HepG2 (cell line): ENCODE measurements at regions not wholly inside any gene's neighbourhood (a gene's known extent, or its start where the extent isn't known, plus 50 kb on each side); places are given as distances from the start of the nearest gene placed in this dataset.

Experiments
- ATAC-seq: fragments of 200-7000 bp; cut with Tn5 transposase; 3 replicates; pipeline ENCODE4 v1.9.1; 2020; ENCODE audit warnings: mild to moderate bottlenecking, moderate library complexity
- BruUV-seq: library from RNA; stranded (reverse); fragments of 400-500 nt; replicated peaks from 2 replicates; lab custom pipeline; 2021; lab: Mats Ljungman, UMichigan
- CTCF ChIA-PET: fragments of 300-600 bp; formaldehyde crosslinking; extraction: SDS; loops from one replicate; lab custom pipeline; 2021; ENCODE audit warnings: low total read pairs, inconsistent platforms, low intra/inter-chr PET ratio; lab: Yijun Ruan, JAX
- POLR2A ChIA-PET: fragments of 350-600 bp; sonication (Branson Sonifier 250); formaldehyde crosslinking; loops from one replicate; lab custom pipeline; 2020; ENCODE audit warnings: antibody characterized with exemption, inconsistent platforms; lab: Yijun Ruan, JAX
- DNase-seq: peaks from one replicate; pipeline ENCODE4 v3.0.0-alpha.2; 2015; ENCODE audit warnings: low spot score
- FAIRE-seq: peaks from 3 replicates; lab custom pipeline; 2011; peaks lifted over from hg19 to GRCh38; lab: Jason Lieb, UNC
- H2AFZ ChIP-seq: one replicate; pipeline ENCODE4 v1.6.1; 2011; ENCODE audit warnings: low read length, inconsistent platforms
- H3K27ac ChIP-seq: fragments of 300-600 bp; 3 replicates; pipeline ENCODE4 v1.8.0; 2011; ENCODE audit warnings: mixed run types, mild to moderate bottlenecking, mixed read lengths, low read length, inconsistent platforms; ENCODE audit not compliant: insufficient read depth; ENCODE audit errors: extremely low read length
- H3K27me3 ChIP-seq, 2 experiments: fragments of 200-600 bp in 1 of 2; 2 replicates in 1 of 2; 3 replicates in 1 of 2; pipeline versions ENCODE4 v1.6.0 to v1.8.0; 2011; ENCODE audit warnings: low read length in 2 of 2, mild to moderate bottlenecking in 2 of 2, moderate library complexity in 2 of 2, inconsistent platforms in 1 of 2; ENCODE audit not compliant: insufficient read depth in 2 of 2, control insufficient read depth in 1 of 2
- H3K36me3 ChIP-seq, 2 experiments: fragments of 200-600 bp in 1 of 2; replicated peaks in 1 of 2; 2 replicates in 1 of 2; 3 replicates in 1 of 2; pipeline versions ENCODE4 v1.5.1 to v1.8.0; 2011; ENCODE audit warnings: low read length in 2 of 2, inconsistent platforms in 1 of 2; ENCODE audit not compliant: insufficient read depth in 2 of 2, control insufficient read depth in 1 of 2
- H3K4me1 ChIP-seq: 2 replicates; pipeline ENCODE4 v1.5.1; 2012; ENCODE audit warnings: low read length, inconsistent platforms; ENCODE audit not compliant: insufficient read depth
- H3K4me2 ChIP-seq: 2 replicates; pipeline ENCODE4 v1.6.0; 2011; ENCODE audit warnings: low read depth, low read length, inconsistent platforms
- H3K4me3 ChIP-seq, 3 experiments: fragments of 200-600 bp in 1 of 3; sonication (generic), shearing (Covaris generic) in 1 of 3; replicated peaks in 1 of 3; 2 replicates each; pipeline ENCODE4 v1.5.1; 2011 to 2016; ENCODE audit warnings: low read length in 3 of 3, inconsistent platforms in 2 of 3, low read depth in 2 of 3, mild to moderate bottlenecking in 2 of 3, control low read depth in 1 of 3, mixed read lengths in 1 of 3; ENCODE audit not compliant: insufficient read depth in 1 of 3
- H3K79me2 ChIP-seq: one replicate; pipeline ENCODE4 v1.6.1; 2011; ENCODE audit warnings: low read length, inconsistent platforms; ENCODE audit not compliant: insufficient read depth
- H3K9ac ChIP-seq: 2 replicates; pipeline ENCODE4 v1.6.0; 2011; ENCODE audit warnings: mild to moderate bottlenecking, low read depth, low read length, inconsistent platforms; ENCODE audit not compliant: insufficient read depth
- H3K9me3 ChIP-seq: 2 replicates; pipeline ENCODE4 v1.5.1; 2012; ENCODE audit warnings: mild to moderate bottlenecking, low read length
- H4K20me1 ChIP-seq: 2 replicates; pipeline ENCODE4 v1.6.0; 2011; ENCODE audit warnings: inconsistent platforms, mild to moderate bottlenecking, low read length, moderate library complexity; ENCODE audit not compliant: insufficient read depth
- AGO2 ChIP-seq: fragments of 200-400 bp; formaldehyde crosslinking; optimal IDR thresholded peaks from 2 replicates; pipeline ENCODE3; 2017; ENCODE audit warnings: mild to moderate bottlenecking, low read depth, low read length, moderate library complexity
- ATF5 ChIP-seq: sonication (generic); formaldehyde crosslinking; IDR thresholded peaks from 2 replicates; pipeline ENCODE4 v1.4.0; 2020; ENCODE audit warnings: mild to moderate bottlenecking, low read depth, missing genetic modification reagents
- ERF ChIP-seq: IDR thresholded peaks from 2 replicates; pipeline ENCODE4 v1.6.1; 2018; ENCODE audit warnings: missing biosample characterization, missing genetic modification reagents
- HNF1A ChIP-seq, 2 experiments: sonication (generic) in 1 of 2; formaldehyde crosslinking in 1 of 2; IDR thresholded peaks; 2 replicates each; pipeline versions ENCODE4 v1.4.0 to v1.6.1; 2016 to 2020; ENCODE audit warnings: borderline replicate concordance in 1 of 2, low read depth in 1 of 2, mild to moderate bottlenecking in 1 of 2, missing genetic modification reagents in 1 of 2
- JDP2 ChIP-seq: sonication (generic); formaldehyde crosslinking; IDR thresholded peaks from 2 replicates; pipeline ENCODE4 v1.8.1; 2022; ENCODE audit warnings: missing genetic modification reagents, borderline replicate concordance
- KDM4B ChIP-seq: sonication (generic); formaldehyde crosslinking; IDR thresholded peaks from 2 replicates; pipeline ENCODE4 v1.4.0; 2020; ENCODE audit warnings: missing genetic modification reagents
- KDM5B ChIP-seq: sonication (generic); formaldehyde crosslinking; IDR thresholded peaks from 2 replicates; pipeline ENCODE4 v1.4.0; 2020; ENCODE audit warnings: missing genetic modification reagents, mild to moderate bottlenecking, borderline replicate concordance
- MZF1 ChIP-seq: sonication (generic); formaldehyde crosslinking; IDR thresholded peaks from 2 replicates; pipeline ENCODE4 v1.8.1; 2023; ENCODE audit warnings: mild to moderate bottlenecking, missing genetic modification reagents, borderline replicate concordance
- NCOA1 ChIP-seq: sonication (generic); formaldehyde crosslinking; IDR thresholded peaks from 2 replicates; pipeline ENCODE4 v1.9.0; 2021; ENCODE audit warnings: missing genetic modification reagents
- NCOA5 ChIP-seq: sonication (generic); formaldehyde crosslinking; IDR thresholded peaks from 2 replicates; pipeline ENCODE4 v1.4.0; 2020; ENCODE audit warnings: missing genetic modification reagents
- NFRKB ChIP-seq: fragments of 450-650 bp; IDR thresholded peaks from 2 replicates; pipeline ENCODE4 v1.6.1; 2017
- SMC3 ChIP-seq: IDR thresholded peaks from 2 replicates; pipeline ENCODE4 v1.6.1; 2011; ENCODE audit warnings: low read length, improper control_type of control experiment
- XBP1 ChIP-seq: sonication (generic); formaldehyde crosslinking; IDR thresholded peaks from 2 replicates; pipeline ENCODE4 v1.5.0; 2020; ENCODE audit warnings: missing genetic modification reagents
- ZFP36L2 ChIP-seq: sonication (generic); formaldehyde crosslinking; IDR thresholded peaks from 2 replicates; pipeline ENCODE4 v1.4.0; 2020; ENCODE audit warnings: missing genetic modification reagents
- ZFX ChIP-seq: sonication (generic); formaldehyde crosslinking; IDR thresholded peaks from 2 replicates; pipeline ENCODE4 v1.4.0; 2020; ENCODE audit warnings: mild to moderate bottlenecking, low read depth, missing genetic modification reagents, moderate library complexity
- ZNF180 ChIP-seq: sonication (generic); formaldehyde crosslinking; IDR thresholded peaks from 2 replicates; pipeline ENCODE4 v1.4.0; 2020; ENCODE audit warnings: low read depth, missing genetic modification reagents, borderline replicate concordance
- WGBS: methylation state at CpG from one replicate; pipeline ENCODE4 v1.1.6; 2017; ENCODE audit warnings: low lambda C conversion rate; 5-methylcytosine and 5-hydroxymethylcytosine counted together
- in situ Hi-C: cut with HindIII; loops from 2 replicates; pipeline ENCODE4 v1.10.0; 2017; ENCODE audit warnings: low pct_unique_long_range_greater_than_20kb; ENCODE audit not compliant: extremely low pct_ligation_motif_present
- intact Hi-C: fragments of 100-400 bp; cut with micrococcal nuclease; formaldehyde crosslinking; loops from one replicate; pipeline ENCODE4 v1.10.0; 2022; ENCODE audit not compliant: unreplicated experiment
- TF ChIP-seq, protein P1 (sequence below): IDR thresholded peaks from 2 replicates; pipeline ENCODE4 v1.6.1; 2016; ENCODE audit warnings: mild to moderate bottlenecking
- TF ChIP-seq, protein P2 (sequence below): sonication (generic); formaldehyde crosslinking; IDR thresholded peaks from 2 replicates; pipeline ENCODE4 v1.4.0; 2020; ENCODE audit warnings: missing genetic modification reagents, borderline replicate concordance

- H3K27ac ChIP-seq: no peak overlapping the region
- H3K4me1 ChIP-seq: no peaks in the 10 kb centered on the region
- no peaks in the 10 kb centered on the region for H3K9me3 ChIP-seq
- FAIRE-seq: no peak
- in situ Hi-C loops: no loop called here
- POLR2A ChIA-PET: no interaction called here
- DNase-seq: no peak
- CTCF ChIA-PET: no interaction called here
- no TSS peak for BruUV-seq
- intact Hi-C loops: no loop called here
- no peaks in the 10 kb centered on the region for H3K36me3 ChIP-seq
- H2AFZ ChIP-seq: no peak overlapping the region
- H4K20me1 ChIP-seq: no peaks in the 10 kb centered on the region
- WGBS: 0% methylated on average over 2 of the region's 2 CpGs
- H3K4me3 ChIP-seq: no peak overlapping the region
- no peak for ATAC-seq
- no peaks in the 10 kb centered on the region for H3K79me2 ChIP-seq
- no peak overlapping the region for H3K4me2 ChIP-seq
- no peaks in the 10 kb centered on the region; a peak in 1 of 5 replicates for H3K27me3 ChIP-seq
- no peak overlapping the region for H3K9ac ChIP-seq
- TF ChIP-seq ZNF180 (CRISPR knock-in tag) (no peak), NCOA5 (CRISPR knock-in tag) (no peak), ATF5 (CRISPR knock-in tag) (no peak), ERF (CRISPR knock-in tag) (no peak), MZF1 (no peak), KDM4B (CRISPR knock-in tag) (no peak), ZFX (CRISPR knock-in tag) (no peak), XBP1 (no peak), ZFP36L2 (CRISPR knock-in tag) (no peak), JDP2 (no peak), HNF1A (IDR thresholded peaks at IDR 0.05; ENCODE audit: low read depth) (no peak), HNF1A (CRISPR knock-in tag; IDR thresholded peaks at IDR 0.05; ENCODE audit: borderline replicate concordance) (no peak), NFRKB (no peak), KDM5B (no peak), NCOA1 (CRISPR knock-in tag) (no peak), AGO2 (no peak), SMC3 (no peak)
- TF ChIP-seq, protein P1, sequence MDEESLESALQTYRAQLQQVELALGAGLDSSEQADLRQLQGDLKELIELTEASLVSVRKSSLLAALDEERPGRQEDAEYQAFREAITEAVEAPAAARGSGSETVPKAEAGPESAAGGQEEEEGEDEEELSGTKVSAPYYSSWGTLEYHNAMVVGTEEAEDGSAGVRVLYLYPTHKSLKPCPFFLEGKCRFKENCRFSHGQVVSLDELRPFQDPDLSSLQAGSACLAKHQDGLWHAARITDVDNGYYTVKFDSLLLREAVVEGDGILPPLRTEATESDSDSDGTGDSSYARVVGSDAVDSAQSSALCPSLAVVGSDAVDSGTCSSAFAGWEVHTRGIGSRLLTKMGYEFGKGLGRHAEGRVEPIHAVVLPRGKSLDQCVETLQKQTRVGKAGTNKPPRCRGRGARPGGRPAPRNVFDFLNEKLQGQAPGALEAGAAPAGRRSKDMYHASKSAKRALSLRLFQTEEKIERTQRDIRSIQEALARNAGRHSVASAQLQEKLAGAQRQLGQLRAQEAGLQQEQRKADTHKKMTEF (CRISPR knock-in tag): no peak
- TF ChIP-seq, protein P2, sequence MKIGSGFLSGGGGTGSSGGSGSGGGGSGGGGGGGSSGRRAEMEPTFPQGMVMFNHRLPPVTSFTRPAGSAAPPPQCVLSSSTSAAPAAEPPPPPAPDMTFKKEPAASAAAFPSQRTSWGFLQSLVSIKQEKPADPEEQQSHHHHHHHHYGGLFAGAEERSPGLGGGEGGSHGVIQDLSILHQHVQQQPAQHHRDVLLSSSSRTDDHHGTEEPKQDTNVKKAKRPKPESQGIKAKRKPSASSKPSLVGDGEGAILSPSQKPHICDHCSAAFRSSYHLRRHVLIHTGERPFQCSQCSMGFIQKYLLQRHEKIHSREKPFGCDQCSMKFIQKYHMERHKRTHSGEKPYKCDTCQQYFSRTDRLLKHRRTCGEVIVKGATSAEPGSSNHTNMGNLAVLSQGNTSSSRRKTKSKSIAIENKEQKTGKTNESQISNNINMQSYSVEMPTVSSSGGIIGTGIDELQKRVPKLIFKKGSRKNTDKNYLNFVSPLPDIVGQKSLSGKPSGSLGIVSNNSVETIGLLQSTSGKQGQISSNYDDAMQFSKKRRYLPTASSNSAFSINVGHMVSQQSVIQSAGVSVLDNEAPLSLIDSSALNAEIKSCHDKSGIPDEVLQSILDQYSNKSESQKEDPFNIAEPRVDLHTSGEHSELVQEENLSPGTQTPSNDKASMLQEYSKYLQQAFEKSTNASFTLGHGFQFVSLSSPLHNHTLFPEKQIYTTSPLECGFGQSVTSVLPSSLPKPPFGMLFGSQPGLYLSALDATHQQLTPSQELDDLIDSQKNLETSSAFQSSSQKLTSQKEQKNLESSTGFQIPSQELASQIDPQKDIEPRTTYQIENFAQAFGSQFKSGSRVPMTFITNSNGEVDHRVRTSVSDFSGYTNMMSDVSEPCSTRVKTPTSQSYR (CRISPR knock-in tag): no peak
Observed at GRCh38 chr5:105947461-105947860, 1723.3 kb downstream of the EFNA5 start.
